ENCODE measurements at regions not wholly inside any gene's neighbourhood (a gene's known extent, or its start where the extent isn't known, plus 50 kb on each side); places are given as distances from the start of the nearest gene placed in this dataset.

GRCh38 chr9:79213417-79214125 lies 358.2 kb upstream of the TLE4 start:
- DNase-seq (ENCODE audit: low spot score): no peak

- DNase-seq (ENCODE audit: low spot score): no peak
Observed at GRCh38 chr9:79215821-79216220, 355.9 kb upstream of the TLE4 start.

GRCh38 chr9:79220251-79220650 lies 351.5 kb upstream of the TLE4 start:
- DNase-seq (ENCODE audit: low spot score): no peak

GRCh38 chr9:79220666-79221065 lies 351.1 kb upstream of the TLE4 start:
- no peak for DNase-seq (ENCODE audit: low spot score)

- no peak for DNase-seq (ENCODE audit: low spot score)
Observed at GRCh38 chr9:79221084-79221483, 350.7 kb upstream of the TLE4 start.

- DNase-seq (ENCODE audit: low spot score): no peak
Observed at GRCh38 chr9:79222483-79222882, 349.3 kb upstream of the TLE4 start.

GRCh38 chr9:79224672-79225433 lies 346.9 kb upstream of the TLE4 start:
- DNase-seq (ENCODE audit: low spot score): no peak

- DNase-seq (ENCODE audit: low spot score): no peak
Observed at GRCh38 chr9:79233542-79233941, 338.2 kb upstream of the TLE4 start.

- DNase-seq (ENCODE audit: low spot score): no peak
Observed at GRCh38 chr9:79236466-79236865, 335.3 kb upstream of the TLE4 start.

GRCh38 chr9:79237861-79238260 lies 333.9 kb upstream of the TLE4 start:
- no peak for DNase-seq (ENCODE audit: low spot score)

- DNase-seq (ENCODE audit: low spot score): no peak
Observed at GRCh38 chr9:79240774-79241173, 331.0 kb upstream of the TLE4 start.

- no peak for DNase-seq (ENCODE audit: low spot score)
Observed at GRCh38 chr9:79242489-79242888, 329.3 kb upstream of the TLE4 start.

- no peak for DNase-seq (ENCODE audit: low spot score)
Observed at GRCh38 chr9:79246170-79246569, 325.6 kb upstream of the TLE4 start.

GRCh38 chr9:79247021-79247420 lies 324.7 kb upstream of the TLE4 start:
- no peak for DNase-seq (ENCODE audit: low spot score)

- no peak for DNase-seq (ENCODE audit: low spot score)
Observed at GRCh38 chr9:79250806-79251205, 321.0 kb upstream of the TLE4 start.

- no peak for DNase-seq (ENCODE audit: low spot score)
Observed at GRCh38 chr9:79254900-79255650, 316.7 kb upstream of the TLE4 start.

GRCh38 chr9:79255651-79256260 lies 316.0 kb upstream of the TLE4 start:
- DNase-seq (ENCODE audit: low spot score): no peak

- no peak for DNase-seq (ENCODE audit: low spot score)
Observed at GRCh38 chr9:79256691-79257213, 315.0 kb upstream of the TLE4 start.

- DNase-seq (ENCODE audit: low spot score): no peak
Observed at GRCh38 chr9:79257228-79257781, 314.5 kb upstream of the TLE4 start.

GRCh38 chr9:79257790-79258351 lies 313.9 kb upstream of the TLE4 start:
- DNase-seq (ENCODE audit: low spot score): no peak

GRCh38 chr9:79259858-79260257 lies 311.9 kb upstream of the TLE4 start:
- no peak for DNase-seq (ENCODE audit: low spot score)

GRCh38 chr9:79263628-79264027 lies 308.1 kb upstream of the TLE4 start:
- no peak for DNase-seq (ENCODE audit: low spot score)

Measured in left forelimb (tissue), 1 donor.